ENCODE measurements at regions not wholly inside any gene's neighbourhood (a gene's known extent, or its start where the extent isn't known, plus 50 kb on each side); places are given as distances from the start of the nearest gene placed in this dataset.

DNA sequence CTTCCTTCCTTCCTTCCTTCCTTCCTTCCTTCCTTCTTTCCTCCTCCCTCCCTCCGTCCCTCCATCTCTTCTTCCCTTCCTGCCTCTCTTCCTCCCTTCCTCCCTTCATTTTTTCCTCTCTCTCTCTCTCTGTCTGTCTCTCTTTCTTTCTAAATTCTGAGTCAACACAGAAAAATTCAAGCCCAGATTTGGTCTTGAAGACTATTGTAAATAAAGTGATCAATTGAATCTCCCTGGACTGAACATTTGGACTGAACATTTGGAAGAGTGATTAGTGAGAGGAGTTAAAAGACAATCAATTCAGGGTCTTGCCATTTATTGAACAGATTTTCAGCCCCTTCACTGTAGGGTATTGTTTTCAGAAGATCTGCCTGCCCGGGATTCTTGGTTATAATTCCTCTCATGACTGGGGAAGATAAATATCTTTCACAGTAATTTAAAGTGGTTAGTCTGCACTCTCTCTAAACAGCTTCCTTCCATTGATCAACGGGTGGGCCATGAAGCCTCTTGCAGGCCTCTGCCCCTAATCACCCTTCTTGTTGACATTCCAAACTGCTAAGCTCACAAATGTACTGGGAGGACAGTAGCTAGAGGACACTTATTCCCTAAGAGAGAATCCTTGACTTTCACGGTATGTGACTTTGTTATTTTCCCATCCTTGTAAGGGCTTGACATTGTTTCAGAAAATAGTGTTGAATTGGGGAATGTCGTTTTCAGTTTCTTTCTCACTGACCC, 101.7 kb upstream of the BMP2 start:
- Histone ChIP-seq H3K27me3 (no peaks in the 10 kb centered on the region), H3K4me3 (no peak overlapping the region), H3K27ac (no peak overlapping the region), H3K4me1 (no peaks in the 10 kb centered on the region), H3K36me3 (no peaks in the 10 kb centered on the region), H3K9me3 (no peaks in the 10 kb centered on the region)
- DNase-seq (ENCODE audit: low spot score in 2 of 2), result no peak
- no peak for TF ChIP-seq EP300 (IDR thresholded peaks at IDR 0.05)
- TF ChIP-seq POLR2A (IDR thresholded peaks at IDR 0.05), result no peak
- TF ChIP-seq CTCF (IDR thresholded peaks at IDR 0.05), result no peak
- WGBS, 2 donors, result 38 to 47% methylated on average over 5 of the region's 5 CpGs

- no peak overlapping the region for H3K27ac ChIP-seq
- TF ChIP-seq EP300 (IDR thresholded peaks at IDR 0.05), result no peak
- no peak for TF ChIP-seq CTCF (IDR thresholded peaks at IDR 0.05)
- no peak for TF ChIP-seq POLR2A (IDR thresholded peaks at IDR 0.05)
- no peak overlapping the region for H3K4me3 ChIP-seq
- no peak for DNase-seq (ENCODE audit: low spot score in 2 of 2)
- no peaks in the 10 kb centered on the region for H3K4me1 ChIP-seq
- no peaks in the 10 kb centered on the region for H3K9me3 ChIP-seq
- H3K36me3 ChIP-seq, result no peaks in the 10 kb centered on the region
- H3K27me3 ChIP-seq, result no peaks in the 10 kb centered on the region
- 86 to 88% methylated on average over 1 of the region's 1 CpG for WGBS, 2 donors
Measured at GRCh38 chr20:6665161-6665560, 102.3 kb upstream of the BMP2 start.

- Histone ChIP-seq H3K27me3 (no peaks in the 10 kb centered on the region), H3K36me3 (no peaks in the 10 kb centered on the region), H3K4me3 (no peak overlapping the region), H3K27ac (no peak overlapping the region), H3K4me1 (no peaks in the 10 kb centered on the region), H3K9me3 (no peaks in the 10 kb centered on the region)
- TF ChIP-seq POLR2A (IDR thresholded peaks at IDR 0.05), result no peak
- TF ChIP-seq EP300 (IDR thresholded peaks at IDR 0.05), result no peak
- no peak for TF ChIP-seq CTCF (IDR thresholded peaks at IDR 0.05)
- DNase-seq (ENCODE audit: low spot score in 2 of 2), result no peak
- WGBS, 2 donors, result 67 to 81% methylated on average over 1 of the region's 1 CpG
Measured at GRCh38 chr20:6664574-6664973, 102.9 kb upstream of the BMP2 start.

- WGBS, 2 donors, result 78 to 83% methylated on average over 6 of the region's 6 CpGs
Measured at GRCh38 chr20:6663751-6664388, 103.6 kb upstream of the BMP2 start.

More at GRCh38 chr20:6663751-6664388, 103.6 kb upstream of the BMP2 start:
- H3K27ac ChIP-seq, result no peak overlapping the region
- no peaks in the 10 kb centered on the region for H3K27me3 ChIP-seq
- H3K4me3 ChIP-seq, result no peak overlapping the region
- H3K9me3 ChIP-seq, result no peaks in the 10 kb centered on the region
- no peak for TF ChIP-seq EP300 (IDR thresholded peaks at IDR 0.05)
- TF ChIP-seq POLR2A (IDR thresholded peaks at IDR 0.05), result no peak
- no peak for TF ChIP-seq CTCF (IDR thresholded peaks at IDR 0.05)
- H3K36me3 ChIP-seq, result no peaks in the 10 kb centered on the region
- no peak for DNase-seq (ENCODE audit: low spot score in 2 of 2)
- no peaks in the 10 kb centered on the region for H3K4me1 ChIP-seq
